ENCODE measurements at regions not wholly inside any gene's neighbourhood (a gene's known extent, or its start where the extent isn't known, plus 50 kb on each side); places are given as distances from the start of the nearest gene placed in this dataset.
"Not testable (repeated sequence)": the region's sequence is repeated elsewhere in the genome, so short reads cannot be mapped to it uniquely, and the experiment has no call there.

DNA sequence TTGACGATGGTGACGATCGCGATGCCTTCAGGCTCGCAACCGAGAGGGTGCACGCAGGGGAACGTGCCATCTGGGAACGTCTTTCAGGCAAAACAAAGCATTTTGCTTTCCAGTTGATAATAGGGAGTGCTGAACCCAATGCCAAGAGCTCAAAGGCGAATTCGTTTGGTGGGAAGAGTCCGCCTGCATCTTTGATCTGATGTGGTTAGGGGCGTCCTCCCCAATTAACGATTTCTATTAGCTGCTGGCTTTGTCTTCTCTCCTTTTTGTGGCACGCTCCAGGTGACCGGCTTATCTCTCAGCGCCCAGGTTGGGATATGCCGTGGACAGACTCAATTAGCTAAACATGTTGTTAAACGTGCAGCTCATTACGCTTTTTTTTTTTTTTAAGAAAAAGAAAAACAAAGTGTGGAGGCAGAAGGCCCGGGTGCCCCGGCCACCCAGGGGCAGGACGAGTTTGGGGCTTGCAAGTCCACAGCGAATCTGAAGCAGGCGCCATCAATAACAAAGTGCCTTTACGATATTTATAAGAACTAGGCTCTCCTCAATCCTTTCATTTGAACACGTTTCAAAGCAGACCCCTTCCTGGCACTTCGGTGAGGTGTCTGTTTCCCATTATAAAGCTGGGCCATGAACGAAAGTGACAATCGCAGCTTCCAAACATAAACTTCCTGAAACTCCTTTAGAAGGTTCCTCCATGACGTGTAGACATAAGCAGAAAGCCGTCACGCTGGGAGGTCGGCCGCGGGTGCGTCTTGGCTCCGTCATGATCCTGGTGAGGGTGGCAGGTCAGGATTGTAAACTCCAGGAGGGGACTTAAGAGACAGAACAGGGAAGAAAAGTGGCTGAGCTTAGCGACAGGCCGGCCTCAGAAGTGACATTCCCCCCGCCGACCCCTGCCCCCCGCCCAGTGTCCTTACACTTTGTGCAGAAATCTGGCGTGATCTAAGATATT lies 155.3 kb downstream of the LAT start:
- not testable (repeated sequence) for DNase-seq

DNA sequence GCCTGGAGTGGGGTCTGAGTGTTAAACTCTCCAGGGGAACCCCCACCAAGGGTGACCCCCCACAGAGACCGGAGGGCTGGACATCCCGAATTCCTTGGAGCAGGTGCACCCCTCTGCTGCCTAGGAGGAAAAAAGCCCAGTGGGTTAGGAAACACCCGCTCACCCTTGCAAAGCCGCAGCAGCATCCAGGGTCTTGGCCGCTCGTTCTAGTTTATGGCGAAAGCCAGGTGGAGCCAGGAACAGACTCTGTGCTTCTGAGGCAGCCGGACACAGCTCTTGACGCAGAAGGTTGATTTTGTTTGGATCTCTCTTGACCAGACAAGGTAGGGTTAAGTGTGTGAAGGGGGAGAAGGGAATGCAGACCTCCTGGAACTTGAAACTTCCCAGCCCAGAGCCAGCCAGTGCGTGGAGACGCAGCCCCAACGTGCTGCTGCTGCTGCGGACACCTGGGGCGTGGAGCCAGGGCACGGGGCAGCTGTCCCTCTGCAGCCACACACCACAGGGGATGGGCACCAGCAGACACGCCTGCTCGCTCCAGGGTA lies 154.5 kb downstream of the LAT start:
- DNase-seq, result no peak

DNA sequence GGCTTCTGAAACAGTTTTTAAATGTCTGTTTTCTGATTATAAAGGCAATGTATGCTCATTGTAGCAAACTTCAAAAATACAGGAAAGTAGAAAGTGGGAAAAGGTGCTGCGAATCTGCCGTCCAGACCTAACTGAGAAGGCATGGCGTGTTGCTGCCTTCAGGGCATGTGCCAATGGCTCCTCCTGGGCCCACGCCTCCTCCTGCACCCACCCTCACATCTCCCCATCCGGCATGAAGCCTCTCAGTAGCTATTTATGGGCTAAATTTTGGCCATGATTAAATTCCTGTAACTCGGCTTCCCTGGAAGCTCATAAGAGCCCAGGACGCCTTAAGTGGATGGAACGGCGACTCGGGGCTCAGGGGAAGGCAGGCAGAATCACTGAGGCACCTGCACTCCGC lies 153.8 kb downstream of the LAT start:
- DNase-seq, result not testable (repeated sequence)

DNA sequence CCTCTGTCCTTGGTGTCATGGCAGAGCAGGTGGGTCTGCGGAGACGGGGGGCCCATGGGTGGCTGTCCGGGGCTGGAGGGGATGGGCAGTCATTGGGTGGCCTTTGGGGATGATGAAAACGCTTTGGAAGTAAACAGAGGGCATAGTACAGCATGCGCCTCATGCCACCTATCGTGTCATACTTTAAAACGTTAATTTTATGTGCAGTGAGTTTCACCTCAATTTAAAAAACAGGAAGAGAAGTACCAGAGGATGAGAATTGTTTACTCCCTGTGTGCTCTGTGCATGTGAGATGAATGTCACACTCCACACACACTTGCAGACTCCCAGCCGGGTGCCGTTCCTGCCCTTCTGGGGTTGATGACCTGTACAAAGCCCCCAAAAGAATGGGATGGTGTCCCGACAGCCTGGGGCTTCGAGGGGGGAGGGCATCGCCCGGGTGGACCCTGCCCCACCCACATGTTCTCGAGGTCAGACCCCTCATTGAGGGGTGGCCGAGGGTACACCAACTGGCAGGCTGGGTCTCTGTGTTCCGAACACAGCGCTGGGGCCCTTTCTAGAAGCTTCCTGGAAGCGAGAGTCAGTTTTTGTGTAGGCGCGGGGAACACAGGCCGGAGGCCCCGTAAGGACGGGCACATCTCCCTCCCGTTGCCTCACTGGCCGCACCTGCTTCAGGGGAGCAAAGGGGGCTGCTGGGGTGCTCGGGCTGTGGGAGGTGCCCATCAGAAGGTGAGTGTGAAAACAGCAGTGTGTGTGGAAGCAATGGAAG lies 153.2 kb downstream of the LAT start:
- not testable (repeated sequence) for DNase-seq

DNA sequence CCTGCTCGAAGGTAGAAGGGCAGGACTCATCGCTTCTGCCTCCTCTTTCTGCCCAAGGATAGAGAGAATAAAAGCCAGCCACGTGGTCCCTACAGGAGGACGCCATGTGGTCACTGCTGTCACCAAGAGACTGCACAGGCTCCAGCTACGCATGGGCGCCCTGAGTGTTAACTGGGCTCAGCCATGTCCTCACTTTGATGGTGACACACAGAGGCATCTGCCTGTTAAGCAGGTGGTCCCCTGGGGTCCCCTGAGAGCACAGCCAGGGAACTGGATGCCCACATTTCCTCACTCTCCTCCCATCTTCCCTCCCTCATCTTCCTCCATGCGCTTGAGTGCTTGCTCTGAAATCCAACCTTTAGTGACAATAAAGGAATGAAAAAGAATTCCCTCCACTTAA lies 152.6 kb downstream of the LAT start:
- not testable (repeated sequence) for DNase-seq

DNA sequence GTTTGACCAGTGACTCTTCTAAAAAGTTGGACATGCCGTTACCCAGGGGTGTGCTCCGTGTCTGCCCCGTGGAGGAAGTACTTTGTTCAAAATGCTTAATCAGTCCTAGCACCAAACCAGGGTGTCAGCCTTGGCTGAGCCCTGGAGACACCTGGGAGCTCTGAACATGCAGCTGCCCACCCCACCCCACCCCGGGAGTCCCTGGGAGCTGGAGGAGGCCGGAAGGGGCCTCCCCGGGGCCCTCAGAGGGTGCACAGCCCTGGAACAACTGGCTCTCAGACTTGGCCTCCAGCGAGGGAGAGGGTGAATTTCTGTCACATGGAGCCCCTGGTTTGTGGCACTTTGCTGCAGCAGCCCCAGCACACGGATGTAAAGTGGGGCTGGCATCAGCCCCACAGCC lies 152.1 kb downstream of the LAT start:
- DNase-seq, result not testable (repeated sequence)

DNA sequence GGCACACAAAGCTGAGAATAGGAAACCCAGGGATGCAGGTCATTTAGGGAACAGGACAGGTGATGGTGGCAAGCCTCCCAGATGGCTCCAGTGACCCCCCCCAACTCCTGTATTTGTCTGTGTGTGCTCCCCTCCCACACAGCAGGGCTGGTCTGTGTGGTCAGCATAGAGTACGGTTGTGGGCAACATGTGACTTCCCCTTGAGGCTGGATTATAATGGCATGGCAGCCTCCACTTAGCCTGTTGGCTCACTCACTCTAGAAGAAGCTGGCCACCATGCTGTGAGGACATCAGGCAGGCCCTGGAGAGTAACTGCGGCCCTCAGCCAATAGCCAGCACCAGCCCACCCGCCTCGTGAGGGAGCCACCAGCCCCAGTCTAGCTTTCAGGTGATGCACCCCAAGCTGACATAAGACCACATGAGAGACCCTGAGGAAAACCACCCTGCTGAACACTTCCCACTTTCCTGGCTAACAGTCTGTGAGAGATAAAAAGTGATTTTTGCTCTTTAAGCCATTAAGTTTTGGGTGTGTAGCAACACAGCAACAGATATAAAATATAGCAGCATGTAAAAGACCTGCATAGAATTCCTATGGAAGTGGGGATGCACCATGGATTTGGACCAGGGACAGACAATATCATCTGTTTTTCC lies 151.3 kb downstream of the LAT start:
- DNase-seq, result peak; percentile 69

DNA sequence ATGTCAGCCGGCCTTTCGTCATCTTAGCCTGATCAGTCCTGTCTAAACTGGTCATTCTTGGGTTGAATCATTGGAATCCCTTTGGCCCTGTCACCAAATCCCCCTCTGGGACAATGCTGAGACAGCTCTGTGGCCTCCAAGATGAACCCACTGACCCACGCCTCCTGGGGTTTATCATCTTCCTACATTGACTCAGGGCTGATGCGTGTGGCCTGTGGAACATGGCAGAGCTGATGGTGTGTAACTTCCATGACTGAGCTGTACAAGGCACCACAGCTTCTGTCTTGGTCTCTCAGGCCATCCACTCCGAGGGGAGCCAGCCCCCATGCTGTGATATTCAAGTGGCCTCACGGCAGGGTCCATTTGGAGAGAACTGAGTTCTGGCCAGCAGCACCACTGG lies 150.2 kb downstream of the LAT start:
- not testable (repeated sequence) for DNase-seq

DNA sequence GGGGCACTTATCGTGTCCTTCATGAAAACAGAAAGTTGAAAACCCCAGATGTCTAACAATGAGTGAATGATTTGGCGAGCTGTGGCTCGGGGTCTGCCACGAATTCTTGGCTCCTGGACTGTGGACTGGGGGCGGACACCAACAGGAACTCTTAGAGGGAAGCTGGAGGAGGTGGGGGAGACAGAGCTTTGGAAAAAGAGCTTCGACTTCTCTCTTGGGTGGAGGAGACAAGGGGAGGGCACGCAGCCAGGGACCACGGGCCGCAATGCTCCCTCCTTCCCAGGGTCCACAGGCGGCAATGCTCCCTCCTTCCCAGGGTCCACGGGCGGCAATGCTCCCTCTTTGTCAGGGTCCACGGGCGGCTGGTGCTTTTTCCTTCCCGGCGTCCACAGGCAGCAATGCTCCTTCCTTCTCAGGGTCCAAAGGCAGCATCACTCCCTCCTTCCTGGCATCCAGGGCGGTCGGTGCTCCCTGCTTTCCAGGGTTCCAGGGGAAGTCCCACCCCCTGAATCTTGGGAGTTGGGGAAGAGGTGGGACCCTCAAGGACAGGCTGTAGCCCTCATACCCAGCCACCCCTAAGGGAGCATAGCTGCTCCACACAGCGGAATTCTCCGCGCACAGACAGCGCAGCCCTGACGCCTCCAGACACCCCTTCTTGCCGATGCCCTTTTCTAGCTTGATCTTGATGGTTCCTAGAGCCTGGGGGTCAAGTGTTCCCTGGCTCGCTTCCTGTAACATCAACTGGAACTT lies 149.0 kb downstream of the LAT start:
- DNase-seq, result not testable (repeated sequence)

DNA sequence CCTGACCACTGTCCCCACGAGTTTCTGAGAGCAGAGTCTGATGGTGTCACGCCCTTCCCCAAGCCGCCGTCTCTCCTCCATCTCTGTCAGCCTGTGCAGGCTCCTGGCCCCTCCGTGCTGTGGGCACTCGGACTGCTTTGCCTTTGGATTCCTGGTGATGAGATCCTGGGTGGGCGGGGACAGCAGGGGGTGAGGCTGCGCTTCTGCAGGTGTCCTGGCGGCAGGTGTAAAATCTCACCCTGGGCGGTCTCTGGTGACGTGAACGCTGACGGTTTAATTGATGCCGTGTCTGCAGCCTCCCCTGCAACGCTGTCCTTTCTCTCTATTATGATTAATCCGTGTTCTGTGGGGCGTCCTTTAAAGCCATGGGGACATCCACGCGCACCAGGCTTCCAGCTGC lies 148.0 kb downstream of the LAT start:
- DNase-seq, result not testable (repeated sequence)

DNA sequence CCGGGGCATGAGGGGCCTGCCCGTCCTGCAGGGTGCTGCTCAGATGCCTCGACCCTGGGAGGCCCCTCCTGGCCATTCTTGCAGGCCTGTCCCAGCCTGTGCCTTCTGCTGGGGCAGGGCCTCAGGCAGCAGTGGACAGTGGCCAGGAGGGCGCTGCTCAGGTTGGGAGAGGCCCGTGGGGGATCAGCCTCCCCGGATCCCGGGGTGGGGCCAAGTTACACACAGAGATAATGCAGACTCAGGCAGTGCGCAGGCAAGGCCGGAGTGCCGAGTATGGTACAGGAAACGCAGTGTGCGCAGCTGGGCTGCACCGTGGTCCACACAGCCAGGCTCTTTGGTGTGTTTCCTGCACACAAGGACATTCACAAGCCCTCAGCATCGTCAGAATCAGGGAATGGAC lies 147.6 kb downstream of the LAT start:
- not testable (repeated sequence) for DNase-seq

DNA sequence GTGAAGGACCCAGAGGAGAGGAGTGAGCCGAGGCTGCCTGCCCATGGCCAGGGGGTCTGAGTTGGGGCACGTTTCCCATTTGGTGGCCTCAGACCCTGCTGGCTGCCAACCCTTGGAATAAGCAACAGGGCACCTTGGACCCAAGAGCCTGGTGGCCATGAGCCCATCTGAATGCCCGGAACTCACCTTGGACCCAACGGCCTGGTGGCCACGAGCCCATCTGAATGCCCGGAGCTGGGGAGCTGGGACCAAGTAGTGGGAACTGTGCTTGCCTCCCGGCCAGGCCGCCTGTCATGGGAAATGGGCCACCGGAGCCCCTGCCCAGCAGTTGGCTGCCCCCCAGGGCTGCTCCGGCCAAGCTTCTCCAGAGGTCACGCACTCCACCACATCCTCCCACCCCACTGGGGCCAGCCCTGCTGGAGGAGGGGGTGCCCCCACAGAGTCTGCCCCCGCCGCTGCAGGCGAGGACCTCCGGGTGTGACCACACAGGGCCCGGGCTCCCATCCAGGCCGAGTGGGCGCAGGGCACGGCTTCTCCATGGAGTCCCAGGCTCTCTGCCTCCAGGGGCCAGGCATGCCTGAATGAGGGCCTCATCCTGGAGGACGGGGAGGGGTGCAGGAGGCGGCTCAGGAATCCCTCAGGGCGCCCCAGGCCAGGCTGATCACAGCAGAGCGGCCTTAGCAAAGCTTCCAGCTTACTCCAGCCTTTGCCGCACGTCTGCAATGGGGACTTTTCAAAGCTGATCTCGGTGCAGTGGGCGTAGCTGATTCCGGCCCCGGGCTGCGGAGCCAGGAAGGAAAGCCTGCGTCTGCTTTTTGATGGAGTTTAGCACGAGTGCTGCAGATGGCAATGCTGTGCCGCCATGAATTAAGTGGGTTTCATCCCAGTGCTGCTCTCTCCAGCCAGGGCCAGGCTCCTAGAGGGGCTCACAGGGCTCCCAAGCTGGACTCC lies 146.3 kb downstream of the LAT start:
- not testable (repeated sequence) for DNase-seq

DNA sequence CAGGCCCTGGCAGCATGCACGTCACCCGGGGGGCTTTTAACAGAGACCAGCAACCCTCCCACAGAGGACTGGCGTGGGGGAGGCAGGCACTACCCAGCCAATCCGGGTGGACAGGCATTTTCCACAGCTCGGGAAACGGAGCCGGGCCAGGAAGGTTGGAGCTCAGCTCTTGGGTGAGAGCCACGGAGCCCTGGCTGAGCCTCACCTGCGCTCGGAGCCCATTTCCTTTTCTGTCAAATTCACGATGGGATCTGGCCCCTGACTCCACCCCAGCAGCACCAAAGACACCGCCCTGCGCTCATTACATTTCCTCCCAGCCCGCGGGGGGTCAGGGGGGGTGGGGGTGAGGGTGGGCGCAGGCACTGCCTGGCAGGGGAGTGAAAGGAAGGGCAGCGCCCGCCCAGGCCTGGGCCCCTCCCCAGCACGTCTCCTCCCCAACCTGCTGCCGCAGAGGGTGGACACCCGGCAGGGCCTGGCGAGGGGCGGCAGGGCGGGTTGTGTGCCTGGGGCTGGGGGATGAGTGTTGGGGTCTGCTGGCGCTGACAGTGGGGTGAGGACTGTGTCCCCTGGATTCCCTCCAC lies 145.4 kb downstream of the LAT start:
- not testable (repeated sequence) for DNase-seq

DNA sequence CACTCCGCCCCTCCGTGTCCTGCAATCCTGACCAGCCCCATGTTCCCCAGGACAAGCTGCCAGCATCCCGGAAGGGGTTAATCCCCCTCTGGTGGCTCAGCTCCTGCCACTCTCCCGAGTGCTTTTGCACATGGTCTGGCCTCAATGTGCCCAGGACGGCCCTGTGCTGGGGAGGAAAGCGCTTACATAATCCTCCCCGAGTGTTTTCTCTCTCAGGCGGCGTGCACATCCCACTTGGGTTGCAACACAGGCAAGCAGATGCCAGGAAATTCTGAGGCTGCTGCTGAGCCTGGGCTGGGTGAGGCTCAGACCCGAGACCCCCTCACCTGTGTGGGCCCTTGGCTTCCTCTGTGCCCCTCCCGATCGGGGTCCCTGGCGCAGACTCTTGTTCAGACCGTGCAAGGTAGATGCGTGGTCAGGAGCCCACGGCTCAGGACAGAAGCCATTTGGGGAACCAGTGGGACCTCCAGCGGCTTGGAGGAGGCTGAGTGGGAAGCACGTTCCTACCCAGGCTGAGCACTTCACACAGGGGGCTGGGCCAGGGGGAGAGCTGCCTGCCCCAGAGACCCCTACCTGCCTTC lies 144.7 kb downstream of the LAT start:
- peak; percentile 75 for DNase-seq

DNA sequence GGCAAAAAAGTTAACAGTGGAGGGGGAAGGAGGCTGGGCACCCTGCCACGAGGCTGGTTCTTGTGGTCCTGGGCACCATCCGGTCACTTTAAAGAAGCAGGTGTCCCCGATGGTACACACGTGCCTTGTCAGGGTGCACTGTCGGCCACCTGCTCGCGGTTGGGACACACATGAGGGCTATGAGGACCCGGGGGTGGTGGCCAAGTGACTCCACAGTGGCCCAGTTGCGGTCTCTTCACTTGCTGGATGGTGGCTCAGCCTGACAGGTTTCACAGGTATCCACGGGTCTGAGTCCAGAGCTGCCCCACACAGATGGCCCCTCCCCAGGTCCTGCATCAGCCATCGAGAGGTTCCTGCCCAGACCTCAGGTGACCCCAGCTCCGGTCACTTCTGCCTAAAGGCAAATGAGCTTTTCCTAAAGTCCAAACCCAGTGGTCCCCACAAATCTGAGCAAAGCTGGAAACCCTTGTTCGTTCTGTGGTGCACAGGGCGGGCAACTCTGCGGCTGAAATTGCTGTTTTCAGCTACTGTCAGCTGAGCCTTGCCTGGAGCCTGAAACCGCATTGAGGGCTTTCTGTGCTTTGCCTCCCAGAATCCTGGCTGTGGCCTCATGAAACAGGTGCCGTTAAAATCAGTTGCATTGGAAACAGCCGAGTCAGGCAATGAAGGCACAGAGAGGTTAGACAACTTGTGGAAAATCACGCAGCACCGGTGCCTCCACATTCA lies 144.0 kb downstream of the LAT start:
- not testable (repeated sequence) for DNase-seq

DNA sequence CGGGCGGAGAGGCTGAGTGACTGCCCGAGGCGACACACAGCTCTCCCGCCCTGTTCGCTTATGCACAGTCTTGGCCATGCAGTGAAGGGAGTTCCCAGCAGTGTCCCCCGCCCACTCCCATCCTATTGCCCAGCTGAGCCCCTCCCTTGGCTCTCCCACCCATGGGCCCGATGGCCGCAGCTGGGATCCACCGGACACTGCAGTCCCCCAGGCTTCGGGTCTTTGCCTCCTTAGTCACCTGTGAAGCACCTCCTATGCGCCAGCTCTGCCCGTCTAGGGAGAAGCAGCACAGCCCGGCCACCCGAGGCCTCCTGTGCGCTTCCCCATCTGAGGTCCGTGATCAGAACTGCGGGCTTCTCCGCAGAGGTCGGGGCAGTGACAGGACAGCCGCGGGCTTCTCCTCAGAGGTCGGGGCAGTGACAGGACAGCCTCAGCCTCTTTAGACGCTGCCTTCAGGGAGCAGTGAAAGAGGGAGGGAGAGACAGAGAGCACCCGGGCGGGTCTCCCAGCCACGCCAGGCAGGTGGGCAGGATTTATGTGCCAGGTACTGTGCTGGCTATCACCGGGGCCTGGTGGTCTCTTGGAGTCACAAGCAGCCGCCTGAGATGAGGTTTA lies 143.1 kb downstream of the LAT start:
- DNase-seq, result not testable (repeated sequence)

DNA sequence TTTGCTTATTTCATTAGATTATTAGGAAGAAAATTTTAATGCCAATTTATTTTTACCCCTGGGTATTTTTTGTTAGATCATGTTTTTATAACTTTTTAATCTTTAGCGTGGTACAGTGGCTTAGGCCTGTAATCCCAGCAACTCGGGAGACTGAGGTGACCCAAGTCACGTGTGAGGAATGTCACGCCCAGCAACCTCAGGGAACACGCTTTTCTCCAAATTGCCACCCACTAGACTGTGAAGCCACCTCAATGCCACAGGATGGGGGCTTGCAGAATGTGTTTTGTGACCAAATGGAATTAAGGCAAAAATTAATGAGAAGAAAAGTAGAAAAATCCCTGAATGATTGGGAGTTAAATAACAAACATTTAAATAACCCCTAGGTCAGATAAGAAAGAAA lies 141.8 kb downstream of the LAT start:
- no peak for DNase-seq

DNA sequence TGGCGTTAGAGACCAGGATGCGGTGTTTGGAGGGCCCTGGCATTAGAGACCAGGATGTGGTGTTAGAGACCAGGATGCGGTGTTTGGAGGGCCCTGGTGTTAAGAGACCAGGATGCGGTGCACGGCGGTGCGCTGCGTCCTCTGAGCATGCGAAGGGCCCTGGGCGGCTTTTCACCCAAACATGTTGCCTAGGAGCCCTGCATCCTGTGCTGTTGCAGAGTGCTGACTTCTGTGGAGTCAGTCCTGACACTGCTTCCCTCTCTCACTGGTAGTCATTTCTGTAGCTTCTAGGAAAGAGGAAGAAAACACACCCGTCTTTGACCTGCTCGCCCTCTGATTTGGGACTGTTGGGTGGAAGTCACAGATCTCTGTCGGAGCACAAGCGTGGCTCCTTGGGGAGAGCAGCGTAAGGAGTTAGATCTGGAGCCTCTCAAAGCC lies 141.2 kb downstream of the LAT start:
- peak; percentile 93 for DNase-seq

DNA sequence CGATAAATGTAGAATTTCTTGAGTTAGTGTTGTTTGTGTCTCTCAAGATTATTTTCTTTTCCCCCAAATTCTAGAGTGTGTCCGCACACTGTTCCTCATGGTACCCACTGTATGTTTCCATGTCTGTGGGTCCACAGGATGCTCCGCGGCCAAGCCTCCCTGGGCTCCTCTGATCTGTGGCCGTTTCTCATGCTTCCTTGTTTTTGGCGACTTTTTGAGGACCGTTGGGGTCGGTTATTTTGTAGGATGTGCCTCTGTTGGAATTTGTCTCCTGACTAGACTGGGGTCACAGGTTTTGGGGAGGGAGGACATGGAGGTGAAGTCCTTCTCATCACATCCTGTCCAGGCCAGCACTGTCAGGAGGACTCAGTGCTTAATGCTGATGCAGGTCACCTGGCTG lies 140.0 kb downstream of the LAT start:
- DNase-seq, result no peak

All from MV-4-11 (cell line).